Psoas muscle (tissue), 7 donors: ENCODE measurements at regions not wholly inside any gene's neighbourhood (a gene's known extent, or its start where the extent isn't known, plus 50 kb on each side); places are given as distances from the start of the nearest gene placed in this dataset.

Experiments
- ATAC-seq, 4 donors: fragments of 200-7000 bp; cut with Tn5 transposase; one replicate each; pipeline ENCODE4 v1.9.1; 2020; ENCODE audit warnings: moderate library complexity in 3 of 4, mild to moderate bottlenecking in 2 of 4
- DNase-seq, 2 donors: peaks; one replicate each; pipeline ENCODE4 v3.0.0-alpha.2; 2020
- H3K27ac ChIP-seq: fragments of 200-600 bp; one replicate; pipeline ENCODE4 v1.8.0; 2022
- H3K27me3 ChIP-seq, 3 donors: fragments of 200-600 bp in 1 of 3; one replicate each; pipeline versions ENCODE4 v1.6.1 to v1.8.0; 2013 to 2022; ENCODE audit warnings: low read length in 2 of 3, mild to moderate bottlenecking in 2 of 3, moderate library complexity in 1 of 3; ENCODE audit not compliant: insufficient read depth in 3 of 3
- H3K36me3 ChIP-seq, 2 donors: fragments of 200-600 bp in 1 of 2; one replicate each; pipeline versions ENCODE4 v1.6.1 to v1.8.0; 2013 to 2022; ENCODE audit warnings: low read depth in 1 of 2, mild to moderate bottlenecking in 1 of 2, moderate library complexity in 1 of 2; ENCODE audit not compliant: insufficient read depth in 1 of 2
- H3K4me1 ChIP-seq: fragments of 200-600 bp; one replicate; pipeline ENCODE4 v1.8.0; 2022
- H3K4me3 ChIP-seq: fragments of 200-600 bp; one replicate; pipeline ENCODE4 v1.8.0; 2022; ENCODE audit warnings: mild to moderate bottlenecking
- H3K9me3 ChIP-seq: fragments of 200-600 bp; one replicate; pipeline ENCODE4 v1.8.0; 2022
- WGBS, 3 donors: extraction: QIAGEN DNeasy Blood & Tissue Kit; methylation state at CpG; one replicate each; pipeline versions ENCODE4 v1.1.6 to v1.1.7; 2013; 5-methylcytosine and 5-hydroxymethylcytosine counted together
- intact Hi-C, 2 donors: fragments of 100-400 bp; cut with DNase I; formaldehyde crosslinking; loops; one replicate each; pipeline versions ENCODE4 v1.11.0 to v1.14.2; 2022
- TF ChIP-seq, protein P1 (sequence below): fragments of 200-600 bp; IDR thresholded peaks from one replicate; pipeline ENCODE4 v1.8.0; 2022; ENCODE audit warnings: antibody characterized with exemption
- donor health status: healthy with polysubstance abuse.
- donor health status: DM: no; HTN: no; CAD: no; lungs with moderate emphysema.
- donor health status: Bipolar disorder and iron deficiency.
- donor health status: healthy.
- donor health status: DM: yes; HTN: yes; CAD: no.
- donor health status: DM: no; HTN: no; CAD: no.
- donor health status: DM: yes; HTN: yes; CAD: no.

DNA sequence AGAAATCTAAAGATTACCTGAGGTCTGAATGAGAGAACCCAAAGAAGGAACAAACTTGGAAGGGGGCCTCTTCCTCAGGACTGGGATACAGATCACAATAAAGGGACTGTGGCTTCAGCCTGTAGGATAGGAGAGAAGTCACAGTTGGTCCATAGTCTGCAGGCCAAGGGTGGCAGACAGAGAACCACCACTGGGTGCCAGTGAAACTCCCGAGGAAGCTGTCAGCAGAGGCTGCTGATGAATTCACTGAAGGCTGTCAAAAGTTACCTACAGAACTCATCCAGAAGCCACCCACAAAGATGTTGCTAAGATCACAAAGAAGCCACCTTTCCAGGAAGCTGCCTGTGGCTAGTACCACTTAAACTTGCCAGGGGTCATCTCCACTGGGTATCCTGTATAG is 78.5 kb downstream of the TMCO5A start:
- 69 to 71% (median 69%) methylated on average over 1 of the region's 1 CpG for WGBS, 3 donors
- no peak overlapping the region for H3K27ac ChIP-seq
- H3K27me3 ChIP-seq = no peaks in the 10 kb centered on the region
- no peaks in the 10 kb centered on the region for H3K36me3 ChIP-seq
- intact Hi-C loops = no loop called here
- DNase-seq = no peak
- H3K4me3 ChIP-seq = no peak overlapping the region
- no peak for ATAC-seq
- H3K9me3 ChIP-seq = no peaks in the 10 kb centered on the region
- no peaks in the 10 kb centered on the region for H3K4me1 ChIP-seq
- TF ChIP-seq, protein P1, sequence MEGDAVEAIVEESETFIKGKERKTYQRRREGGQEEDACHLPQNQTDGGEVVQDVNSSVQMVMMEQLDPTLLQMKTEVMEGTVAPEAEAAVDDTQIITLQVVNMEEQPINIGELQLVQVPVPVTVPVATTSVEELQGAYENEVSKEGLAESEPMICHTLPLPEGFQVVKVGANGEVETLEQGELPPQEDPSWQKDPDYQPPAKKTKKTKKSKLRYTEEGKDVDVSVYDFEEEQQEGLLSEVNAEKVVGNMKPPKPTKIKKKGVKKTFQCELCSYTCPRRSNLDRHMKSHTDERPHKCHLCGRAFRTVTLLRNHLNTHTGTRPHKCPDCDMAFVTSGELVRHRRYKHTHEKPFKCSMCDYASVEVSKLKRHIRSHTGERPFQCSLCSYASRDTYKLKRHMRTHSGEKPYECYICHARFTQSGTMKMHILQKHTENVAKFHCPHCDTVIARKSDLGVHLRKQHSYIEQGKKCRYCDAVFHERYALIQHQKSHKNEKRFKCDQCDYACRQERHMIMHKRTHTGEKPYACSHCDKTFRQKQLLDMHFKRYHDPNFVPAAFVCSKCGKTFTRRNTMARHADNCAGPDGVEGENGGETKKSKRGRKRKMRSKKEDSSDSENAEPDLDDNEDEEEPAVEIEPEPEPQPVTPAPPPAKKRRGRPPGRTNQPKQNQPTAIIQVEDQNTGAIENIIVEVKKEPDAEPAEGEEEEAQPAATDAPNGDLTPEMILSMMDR = no peak

DNA sequence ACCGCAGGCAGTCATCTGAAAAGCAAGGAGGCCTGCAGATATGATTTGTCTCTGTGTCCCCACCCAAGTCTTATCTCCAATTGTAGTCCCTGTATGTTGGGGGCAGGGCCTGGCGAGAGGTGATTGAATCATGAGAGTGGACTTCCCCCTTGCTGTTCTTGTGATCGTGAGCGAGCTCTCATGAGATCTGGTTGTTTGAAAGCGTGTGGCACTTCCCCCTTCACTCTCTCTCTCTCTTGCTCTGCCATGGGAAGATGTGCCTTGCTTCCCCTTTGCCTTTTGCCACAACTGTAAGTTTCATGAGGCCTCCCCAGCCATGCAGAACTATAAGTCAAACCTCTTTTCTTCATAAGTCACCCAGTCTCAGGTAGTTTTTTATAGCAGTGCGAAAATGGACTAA is 83.3 kb downstream of the TMCO5A start:
- H3K9me3 ChIP-seq = no peaks in the 10 kb centered on the region
- H3K36me3 ChIP-seq = no peaks in the 10 kb centered on the region
- no peaks in the 10 kb centered on the region for H3K4me1 ChIP-seq
- WGBS, 3 donors = 87 to 95% (median 92%) methylated on average over 6 of the region's 6 CpGs
- H3K27ac ChIP-seq = no peak overlapping the region
- no peaks in the 10 kb centered on the region for H3K27me3 ChIP-seq
- H3K4me3 ChIP-seq = no peak overlapping the region
- TF ChIP-seq, protein P1 = no peak
- DNase-seq = no peak
- ATAC-seq = no peak
- intact Hi-C loops = no loop called here

DNA sequence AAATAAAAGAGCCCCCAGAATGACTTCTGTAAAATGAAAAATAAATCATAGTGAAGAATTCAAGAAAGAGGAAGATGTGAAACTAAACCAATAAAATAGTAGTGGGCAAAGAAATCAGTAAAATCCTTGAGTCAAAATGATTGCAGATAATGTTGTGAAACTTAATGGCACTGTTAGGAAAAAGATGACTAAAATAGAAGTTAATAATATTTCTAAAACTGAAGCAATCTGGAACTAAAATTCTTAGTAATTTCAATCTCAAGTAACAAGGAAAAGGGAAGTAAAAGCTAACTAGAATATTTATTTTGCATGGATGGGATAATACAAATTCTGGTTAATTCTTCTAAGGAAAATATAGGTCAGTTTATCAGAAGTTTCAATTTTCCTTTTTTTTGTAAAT is 84.6 kb downstream of the TMCO5A start:
- no peaks in the 10 kb centered on the region for H3K9me3 ChIP-seq
- no peak overlapping the region for H3K4me3 ChIP-seq
- ATAC-seq (no peak), DNase-seq (no peak)
- H3K27me3 ChIP-seq = no peaks in the 10 kb centered on the region
- H3K4me1 ChIP-seq = no peaks in the 10 kb centered on the region
- TF ChIP-seq, protein P1 = no peak
- H3K36me3 ChIP-seq = no peaks in the 10 kb centered on the region
- intact Hi-C loops = no loop called here
- H3K27ac ChIP-seq = no peak overlapping the region

DNA sequence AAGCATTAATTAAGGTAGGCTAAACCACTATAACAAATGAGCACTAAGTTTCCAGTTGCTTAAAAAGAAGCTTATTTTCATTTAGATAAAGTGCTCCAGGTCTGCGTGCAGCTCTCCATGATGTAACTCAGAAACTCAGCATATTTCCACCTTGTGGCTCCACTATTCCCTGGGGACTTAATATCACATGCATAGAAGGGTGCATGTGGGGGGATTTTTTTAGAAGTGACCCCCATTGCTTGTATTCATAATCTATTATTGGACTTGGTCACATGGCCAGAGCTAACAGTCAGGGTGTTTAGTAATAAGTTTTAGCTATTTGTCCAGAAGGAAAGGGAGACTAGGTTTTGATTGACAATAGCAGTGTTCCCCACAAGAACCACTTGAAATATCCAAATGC is 86.8 kb downstream of the TMCO5A start:
- no peak overlapping the region for H3K4me3 ChIP-seq
- no peak for DNase-seq
- WGBS, 3 donors = 75 to 82% (median 81%) methylated on average over 1 of the region's 1 CpG

More for the DNA sequence above, 86.8 kb downstream of the TMCO5A start:
- Histone ChIP-seq H3K27ac (no peak overlapping the region), H3K4me1 (no peaks in the 10 kb centered on the region), H3K36me3 (no peaks in the 10 kb centered on the region), H3K27me3 (no peaks in the 10 kb centered on the region), H3K9me3 (no peaks in the 10 kb centered on the region)
- ATAC-seq = no peak
- intact Hi-C loops = no loop called here
- TF ChIP-seq, protein P1 = no peak
